WTC11 (cell line): ENCODE measurements at regions not wholly inside any gene's neighbourhood (a gene's known extent, or its start where the extent isn't known, plus 50 kb on each side); places are given as distances from the start of the nearest gene placed in this dataset.

ENCODE experiments used
- CREB1 ChIP-seq: sonication (generic); formaldehyde crosslinking; IDR thresholded peaks from 2 replicates; pipeline ENCODE4 v1.8.0; 2023; ENCODE audit warnings: mild to moderate bottlenecking, missing genetic modification reagents
- NR3C1 ChIP-seq: sonication (generic); formaldehyde crosslinking; conservative IDR thresholded peaks from 2 replicates; pipeline ENCODE4 v1.8.1; 2023; ENCODE audit warnings: low read depth, mild to moderate bottlenecking, missing genetic modification reagents
- RELA ChIP-seq: sonication (generic); formaldehyde crosslinking; IDR thresholded peaks from 2 replicates; pipeline ENCODE4 v1.8.1; 2022; ENCODE audit warnings: missing genetic modification reagents, mild to moderate bottlenecking, borderline replicate concordance
- SMAD3 ChIP-seq: sonication (generic); formaldehyde crosslinking; IDR thresholded peaks from 2 replicates; pipeline ENCODE4 v1.8.0; 2022; ENCODE audit warnings: missing genetic modification reagents, mild to moderate bottlenecking, borderline replicate concordance
- TF ChIP-seq, protein P1 (sequence below): fragments of 200-600 bp; IDR thresholded peaks from 2 replicates; pipeline ENCODE4 v1.8.0; 2022; ENCODE audit warnings: antibody characterized with exemption
- TF ChIP-seq, protein P2 (sequence below): sonication (generic); formaldehyde crosslinking; IDR thresholded peaks from 2 replicates; pipeline ENCODE4 v1.8.1; 2022; ENCODE audit warnings: mild to moderate bottlenecking, moderate library complexity, missing genetic modification reagents
- TF ChIP-seq, protein P3 (sequence below): sonication (generic); formaldehyde crosslinking; IDR thresholded peaks from 2 replicates; pipeline ENCODE4 v1.8.0; 2022; ENCODE audit warnings: mild to moderate bottlenecking, missing genetic modification reagents
- TF ChIP-seq, protein P4 (sequence below): fragments of 250-450 bp; sonication (Bioruptor Pico); IDR thresholded peaks from 2 replicates; pipeline ENCODE4 v1.9.0; 2021; ENCODE audit warnings: moderate library complexity, mild to moderate bottlenecking, inconsistent platforms, borderline replicate concordance
- TF ChIP-seq, protein P5 (sequence below): sonication (generic); formaldehyde crosslinking; IDR thresholded peaks from 2 replicates; pipeline ENCODE4 v1.8.0; 2023; ENCODE audit warnings: missing genetic modification reagents, mild to moderate bottlenecking, borderline replicate concordance

DNA sequence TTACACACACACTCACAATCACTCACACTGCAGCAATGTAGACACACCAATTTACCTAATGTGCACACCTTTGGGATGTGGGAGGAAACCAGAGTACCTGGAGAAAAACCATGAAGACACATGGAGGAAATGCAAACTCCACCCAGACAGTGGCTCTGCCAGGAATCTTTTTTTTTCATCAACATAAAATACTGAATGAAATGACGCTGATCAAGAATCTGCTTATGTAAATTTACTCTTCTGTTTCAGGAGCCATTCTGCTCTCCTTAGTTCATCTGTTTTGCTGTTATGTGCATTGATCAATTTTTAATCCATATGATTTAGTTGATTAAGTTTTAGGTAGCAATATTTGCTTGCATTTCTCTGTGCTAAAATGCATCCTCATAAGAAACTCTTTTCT, 414.2 kb upstream of the CCDC54 start:
- TF ChIP-seq, protein P1, sequence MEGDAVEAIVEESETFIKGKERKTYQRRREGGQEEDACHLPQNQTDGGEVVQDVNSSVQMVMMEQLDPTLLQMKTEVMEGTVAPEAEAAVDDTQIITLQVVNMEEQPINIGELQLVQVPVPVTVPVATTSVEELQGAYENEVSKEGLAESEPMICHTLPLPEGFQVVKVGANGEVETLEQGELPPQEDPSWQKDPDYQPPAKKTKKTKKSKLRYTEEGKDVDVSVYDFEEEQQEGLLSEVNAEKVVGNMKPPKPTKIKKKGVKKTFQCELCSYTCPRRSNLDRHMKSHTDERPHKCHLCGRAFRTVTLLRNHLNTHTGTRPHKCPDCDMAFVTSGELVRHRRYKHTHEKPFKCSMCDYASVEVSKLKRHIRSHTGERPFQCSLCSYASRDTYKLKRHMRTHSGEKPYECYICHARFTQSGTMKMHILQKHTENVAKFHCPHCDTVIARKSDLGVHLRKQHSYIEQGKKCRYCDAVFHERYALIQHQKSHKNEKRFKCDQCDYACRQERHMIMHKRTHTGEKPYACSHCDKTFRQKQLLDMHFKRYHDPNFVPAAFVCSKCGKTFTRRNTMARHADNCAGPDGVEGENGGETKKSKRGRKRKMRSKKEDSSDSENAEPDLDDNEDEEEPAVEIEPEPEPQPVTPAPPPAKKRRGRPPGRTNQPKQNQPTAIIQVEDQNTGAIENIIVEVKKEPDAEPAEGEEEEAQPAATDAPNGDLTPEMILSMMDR: no peak
- no peak for TF ChIP-seq CREB1 (CRISPR knock-in tag)
- no peak for TF ChIP-seq RELA (CRISPR knock-in tag)
- TF ChIP-seq, protein P2, sequence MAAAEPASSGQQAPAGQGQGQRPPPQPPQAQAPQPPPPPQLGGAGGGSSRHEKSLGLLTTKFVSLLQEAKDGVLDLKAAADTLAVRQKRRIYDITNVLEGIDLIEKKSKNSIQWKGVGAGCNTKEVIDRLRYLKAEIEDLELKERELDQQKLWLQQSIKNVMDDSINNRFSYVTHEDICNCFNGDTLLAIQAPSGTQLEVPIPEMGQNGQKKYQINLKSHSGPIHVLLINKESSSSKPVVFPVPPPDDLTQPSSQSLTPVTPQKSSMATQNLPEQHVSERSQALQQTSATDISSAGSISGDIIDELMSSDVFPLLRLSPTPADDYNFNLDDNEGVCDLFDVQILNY (CRISPR knock-in tag): no peak
- TF ChIP-seq NR3C1: no peak
- TF ChIP-seq, protein P3, sequence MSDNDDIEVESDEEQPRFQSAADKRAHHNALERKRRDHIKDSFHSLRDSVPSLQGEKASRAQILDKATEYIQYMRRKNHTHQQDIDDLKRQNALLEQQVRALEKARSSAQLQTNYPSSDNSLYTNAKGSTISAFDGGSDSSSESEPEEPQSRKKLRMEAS (CRISPR knock-in tag): no peak
- no peak for TF ChIP-seq SMAD3 (CRISPR knock-in tag)
- TF ChIP-seq, protein P4, sequence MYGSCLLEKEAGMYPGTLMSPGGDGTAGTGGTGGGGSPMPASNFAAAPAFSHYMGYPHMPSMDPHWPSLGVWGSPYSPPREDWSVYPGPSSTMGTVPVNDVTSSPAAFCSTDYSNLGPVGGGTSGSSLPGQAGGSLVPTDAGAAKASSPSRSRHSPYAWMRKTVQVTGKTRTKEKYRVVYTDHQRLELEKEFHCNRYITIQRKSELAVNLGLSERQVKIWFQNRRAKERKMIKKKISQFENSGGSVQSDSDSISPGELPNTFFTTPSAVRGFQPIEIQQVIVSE (CRISPR knock-in tag): no peak
- TF ChIP-seq, protein P5, sequence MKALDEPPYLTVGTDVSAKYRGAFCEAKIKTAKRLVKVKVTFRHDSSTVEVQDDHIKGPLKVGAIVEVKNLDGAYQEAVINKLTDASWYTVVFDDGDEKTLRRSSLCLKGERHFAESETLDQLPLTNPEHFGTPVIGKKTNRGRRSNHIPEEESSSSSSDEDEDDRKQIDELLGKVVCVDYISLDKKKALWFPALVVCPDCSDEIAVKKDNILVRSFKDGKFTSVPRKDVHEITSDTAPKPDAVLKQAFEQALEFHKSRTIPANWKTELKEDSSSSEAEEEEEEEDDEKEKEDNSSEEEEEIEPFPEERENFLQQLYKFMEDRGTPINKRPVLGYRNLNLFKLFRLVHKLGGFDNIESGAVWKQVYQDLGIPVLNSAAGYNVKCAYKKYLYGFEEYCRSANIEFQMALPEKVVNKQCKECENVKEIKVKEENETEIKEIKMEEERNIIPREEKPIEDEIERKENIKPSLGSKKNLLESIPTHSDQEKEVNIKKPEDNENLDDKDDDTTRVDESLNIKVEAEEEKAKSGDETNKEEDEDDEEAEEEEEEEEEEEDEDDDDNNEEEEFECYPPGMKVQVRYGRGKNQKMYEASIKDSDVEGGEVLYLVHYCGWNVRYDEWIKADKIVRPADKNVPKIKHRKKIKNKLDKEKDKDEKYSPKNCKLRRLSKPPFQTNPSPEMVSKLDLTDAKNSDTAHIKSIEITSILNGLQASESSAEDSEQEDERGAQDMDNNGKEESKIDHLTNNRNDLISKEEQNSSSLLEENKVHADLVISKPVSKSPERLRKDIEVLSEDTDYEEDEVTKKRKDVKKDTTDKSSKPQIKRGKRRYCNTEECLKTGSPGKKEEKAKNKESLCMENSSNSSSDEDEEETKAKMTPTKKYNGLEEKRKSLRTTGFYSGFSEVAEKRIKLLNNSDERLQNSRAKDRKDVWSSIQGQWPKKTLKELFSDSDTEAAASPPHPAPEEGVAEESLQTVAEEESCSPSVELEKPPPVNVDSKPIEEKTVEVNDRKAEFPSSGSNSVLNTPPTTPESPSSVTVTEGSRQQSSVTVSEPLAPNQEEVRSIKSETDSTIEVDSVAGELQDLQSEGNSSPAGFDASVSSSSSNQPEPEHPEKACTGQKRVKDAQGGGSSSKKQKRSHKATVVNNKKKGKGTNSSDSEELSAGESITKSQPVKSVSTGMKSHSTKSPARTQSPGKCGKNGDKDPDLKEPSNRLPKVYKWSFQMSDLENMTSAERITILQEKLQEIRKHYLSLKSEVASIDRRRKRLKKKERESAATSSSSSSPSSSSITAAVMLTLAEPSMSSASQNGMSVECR (CRISPR knock-in tag): no peak
